H54 (cell line): ENCODE measurements at regions not wholly inside any gene's neighbourhood (a gene's known extent, or its start where the extent isn't known, plus 50 kb on each side); places are given as distances from the start of the nearest gene placed in this dataset.
A peak's percentile ranks its signal among the peaks of the same experiment; 100 is the strongest.
"Not testable (repeated sequence)": the region's sequence is repeated elsewhere in the genome, so short reads cannot be mapped to it uniquely, and the experiment has no call there.

ENCODE experiments used
- DNase-seq: peaks from one replicate; pipeline ENCODE4 v3.0.0; 2011; ENCODE audit warnings: low spot score, mixed read lengths; ENCODE audit not compliant: insufficient read length
- FAIRE-seq: peaks from 3 replicates; lab custom pipeline; 2011; peaks lifted over from hg19 to GRCh38; lab: Jason Lieb, UNC
- POLR2A ChIP-seq: IDR thresholded peaks from 2 replicates; pipeline ENCODE4 v1.6.1; 2011; ENCODE audit warnings: low read depth, mild to moderate bottlenecking, low read length

DNA sequence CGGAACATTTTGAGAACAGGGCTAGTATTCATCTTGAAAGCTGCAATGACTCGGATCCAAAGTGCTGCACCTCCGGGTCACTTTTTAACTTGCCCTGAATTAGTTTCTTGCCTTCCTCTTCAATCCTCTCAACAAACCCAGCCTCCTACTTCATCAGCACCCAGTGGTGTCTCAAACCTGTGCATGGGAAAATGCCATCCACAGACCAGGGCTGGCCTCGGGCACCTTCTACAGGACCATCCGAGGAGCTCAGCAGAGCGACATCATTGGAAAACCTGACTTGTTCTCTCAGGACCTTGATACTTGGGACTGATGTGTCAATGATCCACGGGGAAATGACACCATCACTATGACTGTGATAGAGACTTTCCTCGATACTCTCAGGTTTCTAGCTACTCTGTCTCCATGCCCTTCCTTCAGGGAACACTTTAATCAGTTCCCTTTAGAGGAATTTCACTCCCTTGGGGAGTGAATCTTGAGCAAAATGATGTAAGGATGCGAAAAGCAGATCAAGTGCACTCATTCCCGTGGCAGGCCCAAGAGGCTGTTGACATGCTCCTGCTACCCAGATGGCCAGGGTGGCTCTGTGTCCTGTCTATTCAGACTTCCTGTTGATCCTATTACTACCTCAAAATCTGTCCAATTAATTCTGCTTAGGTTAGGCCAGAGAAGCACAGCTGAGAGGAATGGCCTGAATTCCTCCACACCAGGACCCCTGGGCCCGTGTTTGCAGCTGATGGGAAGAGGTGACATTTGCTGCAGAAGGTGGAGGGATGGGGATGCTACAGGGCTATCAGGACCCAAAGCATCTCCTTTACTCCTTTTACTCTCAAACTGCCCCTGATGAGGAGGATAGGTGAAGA, 96.5 kb upstream of the SLC25A48 start:
- no peak for TF ChIP-seq POLR2A
- FAIRE-seq (no peak), DNase-seq (no peak)

DNA sequence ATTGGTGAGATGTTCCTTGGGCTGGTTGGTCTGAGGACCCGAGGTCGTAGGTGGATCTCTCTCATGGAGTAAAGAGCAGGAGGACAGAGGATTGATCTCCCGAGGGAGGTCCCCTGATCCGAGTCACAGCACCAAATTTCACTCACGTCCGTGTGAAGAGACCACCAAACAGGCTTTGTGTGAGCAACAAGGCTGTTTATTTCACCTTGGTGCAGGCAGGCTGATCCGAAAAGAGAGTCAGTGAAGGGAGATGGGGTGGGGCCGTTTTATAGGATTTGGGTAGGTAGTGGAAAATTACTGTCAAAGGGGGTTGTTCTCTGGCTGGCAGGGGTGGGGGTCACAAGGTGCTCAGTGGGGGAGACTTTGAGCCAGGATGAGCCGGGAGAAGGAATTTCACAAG, 97.5 kb upstream of the SLC25A48 start:
- DNase-seq, FAIRE-seq: not testable (repeated sequence)

DNA sequence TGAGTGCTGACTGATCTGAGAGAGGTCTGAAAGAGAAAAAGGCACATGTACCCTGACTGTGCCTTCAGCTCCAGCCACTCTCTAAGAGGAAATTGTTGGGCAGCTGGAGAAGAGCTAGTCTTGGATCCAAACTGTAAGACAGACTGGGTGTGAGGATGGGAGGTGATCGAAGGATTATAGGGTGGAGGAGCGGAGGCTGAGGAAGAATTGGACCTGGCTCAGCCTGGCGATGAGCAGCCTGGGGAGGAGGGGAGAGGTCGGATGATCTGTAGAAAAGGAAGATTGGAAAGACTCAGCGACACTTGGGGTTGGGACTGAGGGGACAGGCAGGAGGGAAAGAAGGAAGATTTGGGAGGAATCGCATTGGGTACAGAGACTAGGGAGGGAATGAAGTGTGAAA, 98.6 kb upstream of the SLC25A48 start:
- no peak for FAIRE-seq
- no peak for DNase-seq
- no peak for TF ChIP-seq POLR2A

DNA sequence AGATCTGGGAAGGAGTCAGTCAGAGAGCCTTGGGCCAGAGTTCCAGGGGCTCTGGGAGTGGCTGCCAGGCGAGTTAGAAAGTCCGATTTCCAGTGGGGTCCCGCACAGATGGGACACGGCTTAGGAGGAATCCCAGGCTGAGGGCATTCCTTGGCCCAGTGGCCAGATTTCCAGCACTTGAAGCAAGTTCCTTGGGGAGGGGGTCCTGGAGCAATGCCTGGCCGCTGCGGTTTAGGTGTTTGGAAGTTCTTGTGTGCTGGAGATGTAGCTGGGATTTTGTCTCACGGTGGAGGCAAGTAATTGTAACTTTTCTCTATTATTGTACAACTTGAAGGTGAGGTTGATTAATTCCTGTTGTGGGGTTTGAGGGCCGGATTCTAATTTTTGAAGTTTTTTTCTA, 99.5 kb upstream of the SLC25A48 start:
- not testable (repeated sequence) for FAIRE-seq

DNA sequence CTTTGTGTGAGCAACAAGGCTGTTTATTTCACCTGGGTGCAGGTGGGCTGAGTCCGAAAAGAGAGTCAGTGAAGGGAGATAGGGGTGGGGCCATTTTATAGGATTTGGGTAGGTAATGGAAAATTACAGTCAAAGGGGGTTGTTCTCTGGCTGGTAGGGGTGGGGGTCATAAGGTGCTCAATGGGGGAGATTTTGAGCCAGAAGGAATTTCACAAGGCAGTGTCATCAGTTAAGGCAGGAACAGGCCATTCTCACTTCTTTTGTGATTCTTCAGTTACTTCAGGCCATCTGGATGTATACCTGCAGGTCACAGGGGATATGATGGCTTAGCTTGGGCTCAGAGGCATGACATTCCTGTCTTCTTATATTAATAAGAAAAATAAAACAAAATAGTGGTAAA, 103.4 kb upstream of the SLC25A48 start:
- not testable (repeated sequence) for FAIRE-seq, DNase-seq

More for the DNA sequence above, 99.5 kb upstream of the SLC25A48 start:
- DNase-seq = not testable (repeated sequence)

DNA sequence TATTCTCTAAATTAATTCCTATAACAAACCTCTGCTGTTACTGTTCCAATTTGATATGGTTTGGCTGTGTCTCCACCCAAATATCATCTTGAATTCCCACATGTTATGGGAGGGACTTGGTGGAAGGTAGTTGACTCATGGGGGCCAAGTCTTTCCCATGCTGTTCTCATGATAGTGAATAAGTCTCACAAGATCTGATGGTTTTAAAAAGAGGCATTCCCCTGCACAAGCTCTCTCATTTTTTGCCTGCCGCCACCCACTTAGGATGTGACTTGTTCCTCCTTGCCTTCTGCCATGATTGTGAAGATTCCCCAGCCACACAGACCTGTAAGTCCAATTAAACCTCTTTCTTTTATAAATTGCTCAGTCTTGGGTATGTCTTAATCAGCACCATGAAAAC, 104.3 kb upstream of the SLC25A48 start:
- FAIRE-seq, DNase-seq: not testable (repeated sequence)

DNA sequence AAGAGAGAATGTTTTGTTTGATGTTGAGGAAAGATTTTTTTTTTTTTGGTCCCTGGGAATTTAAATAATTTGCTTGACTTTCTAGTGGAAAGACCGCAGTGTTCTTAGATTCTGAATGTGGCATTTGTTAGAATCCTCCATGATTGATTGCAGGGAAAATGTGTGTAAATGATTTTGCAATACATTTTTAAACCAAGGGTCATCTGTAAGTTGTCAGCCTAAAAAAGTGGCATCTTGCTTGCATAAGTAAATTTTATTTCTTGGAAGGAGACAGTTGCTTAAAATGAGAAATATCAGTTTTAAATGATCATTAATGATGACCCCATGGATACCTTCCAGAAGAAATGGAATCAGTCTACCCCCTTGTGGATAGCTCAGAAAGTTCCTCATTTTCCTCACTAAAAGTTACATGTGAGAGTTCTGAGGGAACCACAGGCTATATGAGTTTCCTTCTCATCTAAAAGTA, 105.1 kb upstream of the SLC25A48 start:
- FAIRE-seq (no peak), DNase-seq (no peak)
- TF ChIP-seq POLR2A = no peak

DNA sequence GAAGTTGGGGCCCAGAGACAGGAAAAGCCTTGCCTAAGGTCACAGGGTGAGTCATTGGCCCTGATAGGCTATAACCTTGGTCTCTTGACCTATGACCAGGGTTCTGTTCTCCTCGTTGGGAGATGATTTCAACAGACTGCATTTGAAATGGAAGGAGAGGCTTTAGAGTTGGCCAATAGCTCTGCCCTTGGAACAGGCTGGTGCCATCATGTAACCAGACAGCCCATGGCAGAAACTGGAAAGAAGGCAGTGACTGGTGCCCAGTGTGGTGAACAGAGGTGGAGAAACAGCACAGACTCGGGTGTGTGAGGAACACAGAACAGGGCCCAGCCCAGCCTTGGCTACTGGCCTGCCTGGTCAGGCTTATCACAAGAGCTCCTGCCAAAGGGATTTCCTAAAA, 109.8 kb upstream of the SLC25A48 start:
- DNase-seq = no peak
- no peak for FAIRE-seq
- no peak for TF ChIP-seq POLR2A

DNA sequence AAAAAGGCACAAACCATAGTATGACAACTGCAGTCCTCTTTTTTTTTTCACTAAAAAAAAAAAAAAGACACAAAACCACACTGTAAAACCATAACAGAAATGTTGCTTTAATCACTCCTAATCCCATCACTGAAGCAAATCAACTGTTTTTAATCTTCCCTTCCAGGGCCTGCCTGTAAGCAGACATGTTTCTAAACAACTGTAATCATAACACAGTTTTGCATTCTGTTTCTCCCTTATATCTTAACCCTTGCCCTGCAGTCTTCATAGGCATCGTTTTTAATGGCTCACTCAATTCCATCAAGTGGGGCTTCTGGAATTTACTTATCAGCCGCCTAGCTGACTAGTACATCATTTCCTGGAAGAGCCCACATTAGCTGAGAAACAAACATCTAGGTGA, 111.0 kb upstream of the SLC25A48 start:
- no peak for TF ChIP-seq POLR2A
- DNase-seq = no peak
- no peak for FAIRE-seq

DNA sequence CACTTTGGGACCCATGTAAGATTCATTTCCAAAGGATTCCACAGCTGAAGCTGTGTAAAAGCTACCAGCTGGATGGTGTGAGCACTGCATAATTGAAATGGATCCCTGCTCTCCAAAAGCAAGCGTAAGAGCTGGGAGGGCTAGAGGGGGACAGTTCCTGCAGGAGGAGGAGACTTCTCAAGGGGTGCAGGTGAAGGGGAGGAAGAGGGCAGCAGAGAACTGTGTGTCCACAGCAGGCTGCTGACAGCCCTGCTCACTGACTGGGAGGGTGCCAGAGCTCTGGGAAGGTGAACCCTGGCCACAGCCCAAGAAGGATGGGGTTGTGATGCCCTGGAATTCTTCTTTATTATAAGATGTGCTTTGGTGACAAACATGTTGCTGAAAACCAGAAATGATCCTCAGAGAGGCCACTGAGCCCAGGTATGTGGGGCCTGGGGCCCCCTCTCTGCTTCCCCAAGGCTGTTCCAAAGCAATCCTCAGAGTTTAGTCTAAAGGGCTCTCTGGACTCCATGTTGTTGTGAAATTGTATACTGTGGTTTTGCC, 112.8 kb upstream of the SLC25A48 start:
- TF ChIP-seq POLR2A = no peak
- no peak for FAIRE-seq
- DNase-seq = no peak

DNA sequence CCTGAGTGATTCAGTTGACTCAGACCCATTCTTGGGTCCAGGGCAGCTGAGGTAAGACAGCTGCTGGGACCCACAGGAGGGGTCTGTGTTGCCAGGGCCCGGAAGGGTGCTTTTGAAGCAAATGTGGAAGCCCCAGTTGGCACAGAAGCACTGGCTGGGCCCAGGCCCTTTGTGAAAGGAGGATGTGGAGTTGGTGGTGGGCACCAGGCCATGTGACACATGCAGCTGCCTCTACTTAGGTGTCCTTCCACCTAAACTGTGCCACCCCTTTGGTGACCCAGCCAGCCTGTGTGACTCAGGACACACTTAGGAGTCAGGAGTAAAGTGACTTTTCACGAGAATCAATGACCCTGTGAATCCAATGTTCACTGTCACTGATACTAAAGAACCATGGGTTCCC, 114.3 kb upstream of the SLC25A48 start:
- TF ChIP-seq POLR2A = no peak
- no peak for DNase-seq
- FAIRE-seq = no peak

DNA sequence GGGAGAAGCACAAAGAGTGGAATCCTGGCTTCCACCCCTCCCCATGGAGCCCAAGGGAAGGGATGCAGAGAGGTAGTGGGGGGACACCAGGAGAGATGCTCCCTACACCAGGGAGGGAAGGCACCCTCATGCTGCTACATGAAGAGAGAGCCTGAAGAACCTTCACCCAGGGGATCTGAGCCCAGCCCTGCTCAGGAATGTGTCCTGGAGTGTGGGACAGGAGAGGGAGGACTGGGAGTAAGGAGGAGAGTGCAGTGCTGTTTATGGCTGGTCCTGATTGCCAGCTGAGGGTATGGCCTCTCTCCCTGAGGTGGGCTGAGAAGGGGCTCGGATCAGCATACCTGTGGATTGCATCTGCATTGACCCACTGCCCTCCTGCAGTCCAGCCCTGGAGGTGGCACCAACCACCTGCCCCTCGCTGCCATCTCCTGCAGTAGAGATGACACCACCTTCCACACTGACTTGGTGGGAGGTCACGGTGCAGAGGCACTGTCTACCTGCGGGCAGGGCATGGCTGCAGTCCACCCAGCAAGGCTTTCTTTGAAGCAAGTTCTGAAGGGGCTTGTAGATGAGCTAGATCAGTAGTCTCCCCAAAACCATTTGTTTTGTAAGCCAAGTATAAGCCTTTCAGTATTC, 114.9 kb upstream of the SLC25A48 start:
- FAIRE-seq = no peak
- no peak for TF ChIP-seq POLR2A
- DNase-seq = no peak

DNA sequence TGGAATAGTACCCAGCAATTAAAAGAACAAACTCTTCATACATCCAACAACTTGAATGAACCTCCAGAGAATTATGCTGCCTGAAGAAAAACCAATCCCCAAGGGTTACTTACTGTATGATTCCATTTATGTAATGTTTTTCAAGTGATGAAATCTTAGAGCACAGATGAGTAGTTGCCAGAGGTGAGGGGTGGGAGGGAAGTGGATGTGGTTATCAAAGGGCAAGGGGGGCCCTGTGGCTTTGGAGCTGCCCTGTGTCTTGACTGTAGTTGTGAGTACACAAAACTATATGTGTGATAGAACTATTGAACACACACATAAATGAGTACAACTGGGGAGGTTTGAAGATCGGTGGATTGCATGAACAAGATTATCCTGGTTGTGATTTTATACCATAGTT, 115.8 kb upstream of the SLC25A48 start:
- TF ChIP-seq POLR2A = no peak
- DNase-seq = no peak
- no peak for FAIRE-seq

DNA sequence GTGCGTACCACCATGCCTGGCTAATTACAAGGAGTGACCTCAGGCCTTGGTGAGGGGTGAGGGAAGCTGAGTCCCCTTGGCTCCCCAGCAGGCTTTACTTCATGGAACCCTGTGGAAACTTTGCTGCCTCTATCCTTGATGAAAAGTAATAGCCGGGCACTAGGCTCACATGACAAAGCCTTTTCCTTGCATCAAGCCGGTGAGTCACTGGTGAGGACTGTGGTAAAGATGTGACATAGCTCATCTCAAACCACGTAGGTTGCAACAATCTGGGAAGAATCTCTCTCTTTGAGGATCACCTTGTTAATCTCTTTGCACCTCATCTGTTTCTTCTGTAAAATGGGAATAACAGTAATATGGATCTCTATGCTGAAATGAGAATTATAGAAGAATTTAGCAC, 116.3 kb upstream of the SLC25A48 start:
- TF ChIP-seq POLR2A = no peak
- DNase-seq = peak; percentile 52
- no peak for FAIRE-seq

DNA sequence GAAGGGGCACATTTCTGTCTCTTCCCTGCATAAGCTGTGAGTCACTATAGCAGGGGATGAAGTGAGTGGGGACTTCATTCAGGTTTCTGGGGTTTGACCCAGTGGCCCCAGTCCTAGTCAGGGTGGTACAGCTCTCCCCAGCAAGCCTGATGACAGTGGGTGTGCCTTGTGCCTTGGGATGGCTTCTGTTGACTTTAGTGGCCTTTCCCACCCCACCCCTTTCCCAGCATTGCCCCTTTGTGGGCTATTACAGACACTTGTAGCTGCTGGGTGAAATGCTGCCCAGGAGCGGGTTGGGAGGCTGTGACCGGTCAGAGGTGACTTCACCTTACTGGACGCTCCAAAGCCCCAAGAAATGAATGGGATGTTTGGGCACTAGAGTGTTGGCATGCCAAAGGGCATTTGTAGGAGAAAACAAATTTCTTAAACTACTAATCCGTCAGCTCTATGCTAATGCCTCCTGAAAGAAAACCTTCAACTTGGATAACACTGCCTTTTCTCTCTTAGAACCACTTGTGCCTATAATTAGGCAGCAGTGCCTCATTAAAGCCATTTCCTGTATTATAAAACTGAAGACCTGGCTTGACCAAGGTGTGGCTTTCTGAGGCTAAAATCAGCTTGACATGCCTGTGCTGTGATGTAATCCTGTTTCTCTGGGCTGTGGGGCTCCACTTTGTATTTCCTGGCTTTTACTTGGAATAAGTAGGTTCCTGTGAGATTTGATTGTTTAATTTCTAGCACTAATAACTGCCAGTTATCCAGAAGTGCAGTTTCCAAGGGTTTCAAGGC, 119.0 kb upstream of the SLC25A48 start:
- DNase-seq (no peak), FAIRE-seq (no peak)
- TF ChIP-seq POLR2A = no peak
